Prostate gland (tissue), 2 donors: ENCODE measurements at regions not wholly inside any gene's neighbourhood (a gene's known extent, or its start where the extent isn't known, plus 50 kb on each side); places are given as distances from the start of the nearest gene placed in this dataset.

Experiments
- POLR2A ChIP-seq: fragments of 450-650 bp; IDR thresholded peaks from one replicate; pipeline ENCODE4 v1.6.1; 2016; ENCODE audit warnings: antibody characterized with exemption, mild to moderate bottlenecking
- TF ChIP-seq, protein P1 (sequence below), 4 experiments: fragments of 200-600 bp in 2 of 4; fragments of 450-650 bp in 2 of 4; sonication (generic) in 2 of 4; IDR thresholded peaks; 1 replicate in 3 of 4; 2 replicates in 1 of 4; pipeline ENCODE4 v1.5.1; 2016 to 2019; ENCODE audit warnings: antibody characterized with exemption in 4 of 4, mild to moderate bottlenecking in 2 of 4, moderate library complexity in 2 of 4

DNA sequence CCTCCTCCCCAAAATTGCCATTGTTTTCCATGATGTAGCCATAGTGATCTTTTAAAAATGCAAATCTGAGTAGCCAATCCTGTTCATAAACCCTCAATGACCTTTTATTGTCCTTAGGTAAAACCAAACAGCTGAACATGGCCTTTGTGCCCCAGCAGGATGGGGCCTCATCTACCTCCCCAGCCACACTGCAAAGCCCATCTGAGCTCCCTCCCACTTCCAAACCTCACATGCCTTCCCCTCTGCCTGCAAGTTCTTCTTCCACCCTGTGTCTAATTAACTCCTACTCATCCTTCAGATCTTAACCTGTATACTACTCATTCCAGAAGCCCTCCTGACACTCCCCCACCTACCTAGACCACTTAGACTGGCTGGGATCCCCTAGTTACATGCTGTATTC lies 178.8 kb upstream of the NPVF start:
- TF ChIP-seq, protein P1, sequence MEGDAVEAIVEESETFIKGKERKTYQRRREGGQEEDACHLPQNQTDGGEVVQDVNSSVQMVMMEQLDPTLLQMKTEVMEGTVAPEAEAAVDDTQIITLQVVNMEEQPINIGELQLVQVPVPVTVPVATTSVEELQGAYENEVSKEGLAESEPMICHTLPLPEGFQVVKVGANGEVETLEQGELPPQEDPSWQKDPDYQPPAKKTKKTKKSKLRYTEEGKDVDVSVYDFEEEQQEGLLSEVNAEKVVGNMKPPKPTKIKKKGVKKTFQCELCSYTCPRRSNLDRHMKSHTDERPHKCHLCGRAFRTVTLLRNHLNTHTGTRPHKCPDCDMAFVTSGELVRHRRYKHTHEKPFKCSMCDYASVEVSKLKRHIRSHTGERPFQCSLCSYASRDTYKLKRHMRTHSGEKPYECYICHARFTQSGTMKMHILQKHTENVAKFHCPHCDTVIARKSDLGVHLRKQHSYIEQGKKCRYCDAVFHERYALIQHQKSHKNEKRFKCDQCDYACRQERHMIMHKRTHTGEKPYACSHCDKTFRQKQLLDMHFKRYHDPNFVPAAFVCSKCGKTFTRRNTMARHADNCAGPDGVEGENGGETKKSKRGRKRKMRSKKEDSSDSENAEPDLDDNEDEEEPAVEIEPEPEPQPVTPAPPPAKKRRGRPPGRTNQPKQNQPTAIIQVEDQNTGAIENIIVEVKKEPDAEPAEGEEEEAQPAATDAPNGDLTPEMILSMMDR (IDR thresholded peaks at IDR 0.05), result no peak
- no peak for TF ChIP-seq POLR2A
